ENCODE measurements at regions not wholly inside any gene's neighbourhood (a gene's known extent, or its start where the extent isn't known, plus 50 kb on each side); places are given as distances from the start of the nearest gene placed in this dataset.

GRCh38 chr7:30212701-30213111 is 71.7 kb upstream of the ZNRF2 start:
- no peak for DNase-seq

DNA sequence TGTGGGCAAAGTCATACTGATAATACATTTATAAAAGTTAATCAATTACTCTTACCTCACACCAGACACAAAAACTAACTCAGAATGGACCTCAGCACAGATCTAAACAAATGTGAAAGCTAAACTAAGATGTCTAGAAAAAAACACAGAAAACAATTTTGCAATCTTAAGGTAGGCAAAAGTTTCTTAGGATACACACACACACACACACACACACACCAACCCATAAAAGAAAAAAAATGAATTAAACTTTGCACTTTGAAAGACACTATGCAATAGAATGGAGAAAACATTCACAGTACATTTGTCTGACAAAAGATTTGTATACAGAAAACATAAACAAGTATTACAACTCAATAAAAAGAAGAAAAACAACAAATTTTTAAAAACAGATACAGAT is 70.8 kb upstream of the ZNRF2 start:
- no peak for DNase-seq

- no peak for DNase-seq
Observed at GRCh38 chr7:30214651-30215137, 69.7 kb upstream of the ZNRF2 start.

- no peak for DNase-seq
Observed at GRCh38 chr7:30221764-30222163, 62.6 kb upstream of the ZNRF2 start.

DNA sequence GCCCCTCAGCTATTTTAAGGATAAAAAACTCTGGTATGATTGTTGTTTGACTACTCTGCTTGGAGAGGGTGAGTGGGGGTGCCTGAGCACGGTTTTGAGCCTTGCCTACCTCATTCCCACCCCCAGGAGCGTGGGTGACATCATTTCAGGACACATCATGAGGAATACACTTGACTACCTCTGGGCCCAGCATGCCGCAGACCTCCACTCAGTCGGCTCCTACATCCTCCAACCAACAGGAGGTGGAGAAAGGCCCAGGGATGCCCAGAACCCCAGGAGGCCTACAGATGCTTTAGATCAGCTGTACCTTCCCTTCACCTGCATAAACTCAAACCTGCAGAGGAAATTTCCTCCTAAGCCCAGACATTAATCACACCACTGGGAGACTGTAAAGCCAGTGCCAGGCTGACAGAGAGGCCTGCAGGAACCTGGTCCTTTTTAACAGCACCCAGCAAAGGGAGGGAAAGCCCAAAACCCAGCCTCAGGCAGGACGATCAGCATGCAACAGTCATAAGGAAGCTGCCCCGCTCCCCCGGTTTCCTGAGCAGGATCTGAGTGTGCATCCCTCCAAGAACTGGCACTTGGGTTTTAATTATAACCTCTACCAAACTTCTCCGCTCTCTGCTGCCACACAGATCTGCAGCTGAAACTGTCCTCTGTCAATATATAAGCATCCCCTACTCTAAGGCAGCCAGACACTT is 61.7 kb upstream of the ZNRF2 start:
- no peak for DNase-seq

DNA sequence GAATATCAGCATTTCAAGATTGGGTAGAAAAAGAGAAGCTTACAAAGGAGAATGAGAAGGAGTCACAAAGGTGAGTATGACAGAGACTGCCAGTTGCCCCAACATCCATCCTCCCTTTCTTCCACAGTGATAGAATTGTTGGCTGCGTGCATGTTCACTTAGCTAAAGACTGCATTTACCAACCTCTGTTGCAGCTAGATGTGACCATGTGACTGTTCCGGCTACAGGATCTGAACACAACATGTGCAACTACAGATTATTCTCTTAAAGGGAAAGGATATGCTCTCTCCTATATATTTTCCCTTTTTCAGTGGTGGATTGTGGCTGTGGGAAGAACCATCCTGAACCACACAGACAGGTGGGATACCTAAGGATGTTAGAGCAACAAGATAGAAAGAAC is 60.5 kb upstream of the ZNRF2 start:
- no peak for DNase-seq

- DNase-seq = no peak
Observed at GRCh38 chr7:30224511-30225062, 59.8 kb upstream of the ZNRF2 start.

DNA sequence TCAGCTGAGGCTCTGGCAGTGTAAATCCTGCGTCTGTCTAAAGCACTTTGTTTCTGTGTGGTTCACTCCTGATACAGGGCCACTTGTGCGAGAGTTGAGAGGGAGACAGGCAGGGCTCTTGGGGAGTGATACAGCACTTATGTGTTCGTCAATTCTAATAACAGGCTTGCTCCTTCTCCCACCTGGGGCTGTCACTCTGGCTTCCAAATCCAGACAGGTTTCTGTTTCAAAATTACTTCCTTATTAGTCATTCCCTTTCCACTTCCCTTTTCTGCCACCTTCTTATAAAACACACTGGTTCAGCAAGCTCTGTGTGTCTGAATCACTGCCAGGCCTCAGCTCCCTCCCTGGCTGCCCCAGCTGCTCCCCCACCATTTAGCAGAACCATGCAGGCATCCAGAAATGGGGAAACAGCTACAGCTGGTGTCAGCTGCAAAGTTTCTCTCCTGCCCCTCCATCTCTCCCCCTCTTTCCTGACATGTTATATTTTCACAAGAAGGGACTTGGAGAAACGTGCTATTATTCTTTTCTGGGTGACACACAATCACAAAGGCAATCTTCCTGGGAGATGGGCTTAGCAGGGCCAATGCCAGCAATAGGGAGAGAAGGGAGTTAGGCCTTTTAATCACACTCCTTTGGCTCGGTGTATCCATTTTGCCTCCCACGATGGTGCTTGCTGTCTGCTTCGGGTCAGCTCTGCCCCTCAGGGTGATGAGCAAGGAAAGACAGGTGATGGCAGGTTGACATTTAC is 58.4 kb upstream of the ZNRF2 start:
- peak; percentile 58 for DNase-seq

DNA sequence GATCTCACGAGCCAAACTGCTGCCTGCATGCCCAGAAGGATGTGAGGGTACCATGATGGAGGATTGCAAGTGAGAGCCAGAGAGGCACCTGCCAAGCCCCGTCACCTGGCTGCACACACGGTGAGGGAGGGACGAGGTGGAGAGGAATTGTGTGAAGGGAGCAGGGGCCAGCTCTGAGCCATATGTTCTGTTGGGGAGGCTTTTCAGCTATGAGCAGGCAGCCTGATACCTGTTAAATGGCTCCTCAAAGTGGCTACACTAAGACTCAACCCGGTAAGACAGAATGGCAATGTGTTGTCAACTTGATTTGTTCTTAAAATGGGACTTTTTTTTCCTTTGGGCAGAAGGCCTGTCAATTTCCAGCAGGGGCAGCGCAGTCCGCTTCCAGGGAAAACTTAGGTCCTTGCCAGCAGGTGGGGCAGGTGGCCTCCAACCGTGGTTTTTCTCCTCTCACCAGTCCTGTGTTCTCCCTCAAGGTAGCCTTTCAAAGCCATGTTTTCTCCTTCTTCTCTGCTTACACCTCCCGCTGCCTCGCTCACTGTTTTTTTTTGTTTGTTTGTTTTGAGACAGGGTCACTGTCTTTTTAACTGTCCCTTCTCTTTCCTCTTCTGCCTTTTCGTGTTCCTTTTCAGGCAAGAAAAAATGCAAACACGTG is 57.7 kb upstream of the ZNRF2 start:
- peak; percentile 72 for DNase-seq

DNA sequence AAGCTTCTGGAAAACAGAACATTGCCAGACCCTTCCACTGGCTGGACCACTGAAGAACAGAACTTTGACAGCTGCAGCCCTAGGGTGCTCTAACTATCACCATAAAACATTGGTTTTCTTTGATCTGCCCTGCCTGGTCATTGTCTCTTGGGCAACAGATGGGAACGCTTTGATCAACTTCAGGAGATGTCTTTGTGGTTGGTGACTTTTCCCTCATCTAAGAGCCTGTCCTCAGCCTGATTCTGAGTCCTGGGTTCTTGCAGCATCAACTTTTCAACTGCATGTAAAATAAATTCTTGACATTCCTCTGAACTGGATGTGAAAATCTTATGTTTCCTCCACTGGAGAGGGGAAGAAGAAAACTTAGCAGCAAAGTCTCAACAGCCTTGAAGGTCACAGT is 53.1 kb upstream of the ZNRF2 start:
- DNase-seq = no peak

DNA sequence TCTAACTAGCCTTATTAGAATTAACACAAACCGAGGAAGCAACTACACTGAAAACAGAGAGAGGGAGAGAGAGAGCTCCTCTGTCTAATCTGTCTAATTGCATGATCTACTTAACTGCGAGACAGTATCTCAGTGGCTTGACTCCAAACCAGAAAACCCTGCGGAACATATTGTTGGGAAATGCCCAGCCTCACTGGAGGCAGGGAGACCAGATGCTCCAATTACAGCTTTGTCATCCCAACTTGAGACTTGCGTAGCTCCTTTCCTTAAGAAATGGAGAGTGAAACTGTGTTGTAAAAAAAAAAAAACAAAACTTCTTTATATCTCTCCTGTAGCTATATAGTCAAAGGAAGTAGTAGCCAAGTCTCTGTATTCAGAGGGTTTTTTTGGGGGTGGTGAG is 52.0 kb upstream of the ZNRF2 start:
- DNase-seq = no peak

Data from NCI-H1105 (cell line).